ENCODE measurements at regions not wholly inside any gene's neighbourhood (a gene's known extent, or its start where the extent isn't known, plus 50 kb on each side); places are given as distances from the start of the nearest gene placed in this dataset.

DNA sequence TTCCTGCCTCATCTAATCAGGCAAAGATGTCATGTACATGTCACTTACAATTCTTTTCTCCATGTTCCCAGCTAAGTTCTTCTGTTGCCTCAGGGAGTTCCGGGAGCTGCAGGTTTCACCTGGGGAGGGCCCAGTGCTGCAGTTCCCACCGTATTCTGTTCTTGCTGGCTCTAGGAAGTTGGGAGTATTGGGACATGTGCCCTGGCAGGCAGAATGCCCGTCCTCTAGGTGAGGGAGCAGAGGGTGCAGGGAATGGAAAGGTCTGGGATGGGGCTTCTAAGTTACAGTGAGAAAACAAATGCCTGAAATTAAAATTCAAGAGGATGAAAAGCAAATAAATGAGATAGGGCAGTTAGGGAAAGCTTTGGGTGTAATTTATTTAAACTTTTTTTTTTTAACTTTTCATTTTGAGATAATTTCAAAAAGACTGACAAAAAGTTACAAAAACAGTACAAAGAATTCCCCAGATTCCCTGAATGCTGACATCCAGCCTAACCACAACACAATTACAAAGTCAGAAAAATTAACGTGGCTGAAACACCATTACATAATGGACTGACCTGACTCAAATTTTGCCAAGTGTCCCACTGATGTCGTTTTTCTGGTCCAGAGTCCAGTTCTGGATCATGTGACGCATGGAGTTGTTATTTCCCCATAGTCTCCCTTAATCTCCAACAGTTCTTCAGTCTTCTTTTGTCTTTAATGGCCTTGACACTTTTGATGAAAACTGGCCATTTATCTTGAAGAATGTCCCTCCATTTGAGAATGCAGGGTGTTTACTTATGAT, 187.2 kb upstream of the MYL2 start:
- DNase-seq: no peak

DNA sequence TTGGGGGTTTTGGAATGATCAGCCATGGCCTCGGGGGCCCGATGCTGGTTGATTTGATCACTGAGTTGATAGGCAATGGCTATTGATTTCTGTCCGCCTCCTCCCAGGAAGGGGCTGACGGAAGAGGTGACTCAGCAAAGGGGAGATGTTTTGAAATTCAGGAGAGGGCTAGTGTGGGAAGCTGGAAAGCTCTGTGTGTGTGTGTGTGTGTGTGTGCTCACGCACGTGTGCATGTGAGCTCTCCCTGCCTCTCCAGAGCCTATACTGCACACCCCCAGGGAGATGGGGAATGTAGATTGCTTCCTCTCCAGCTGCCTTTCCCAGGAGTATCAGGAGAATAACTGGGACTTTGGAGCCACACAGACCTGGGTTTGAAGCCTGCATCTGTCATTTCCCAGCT, 184.9 kb upstream of the MYL2 start:
- no peak for DNase-seq

DNA sequence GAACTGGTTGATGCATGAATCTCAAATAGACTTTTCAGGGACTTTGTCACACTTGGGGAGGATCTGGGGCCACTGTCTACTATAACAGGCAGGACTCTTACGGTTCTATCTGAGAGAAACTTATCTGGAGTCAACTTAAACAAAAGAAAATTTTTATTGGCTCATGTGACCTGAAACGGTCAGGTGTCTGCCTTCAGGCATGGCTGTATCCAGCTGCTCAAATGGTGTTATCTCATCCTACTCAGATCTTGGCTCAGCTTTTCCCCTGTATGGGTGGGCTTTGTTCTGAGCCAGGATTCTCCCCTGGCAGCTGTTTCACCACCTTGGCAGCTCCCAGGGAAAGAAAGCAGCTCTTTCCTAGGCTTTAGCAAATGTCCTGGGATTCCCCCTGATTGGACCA, 183.2 kb upstream of the MYL2 start:
- DNase-seq: no peak

DNA sequence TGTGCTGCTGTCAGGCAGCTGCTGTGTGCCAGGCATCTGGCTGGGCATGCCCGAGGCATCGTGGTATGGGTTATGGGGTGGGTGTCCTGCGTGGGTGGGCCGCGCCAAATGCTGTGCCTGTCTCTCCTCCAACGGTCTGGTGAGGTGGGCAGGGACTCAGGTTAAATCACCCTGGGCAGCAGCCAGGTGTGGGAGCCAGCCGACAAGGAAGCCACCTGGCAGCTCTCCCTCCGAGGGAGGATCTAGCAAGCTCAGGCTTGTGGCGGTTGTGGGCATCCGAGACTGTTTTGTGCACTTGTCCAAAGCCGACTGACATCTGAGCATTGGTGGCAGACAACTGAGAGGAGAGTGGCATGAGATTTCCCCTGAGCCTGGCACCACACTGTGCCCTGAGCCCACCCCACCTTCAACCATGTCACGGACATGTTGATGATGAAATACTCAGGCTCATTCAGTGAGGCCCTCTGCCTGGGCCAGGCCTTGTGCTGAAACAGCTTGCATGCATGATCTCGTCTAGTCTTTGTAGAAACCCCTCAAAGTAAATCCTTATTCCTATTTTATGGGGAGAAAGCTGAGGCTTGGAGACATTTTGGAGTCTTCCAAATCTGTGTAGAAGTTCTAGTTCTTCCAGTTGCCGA, 181.8 kb upstream of the MYL2 start:
- DNase-seq: no peak

DNA sequence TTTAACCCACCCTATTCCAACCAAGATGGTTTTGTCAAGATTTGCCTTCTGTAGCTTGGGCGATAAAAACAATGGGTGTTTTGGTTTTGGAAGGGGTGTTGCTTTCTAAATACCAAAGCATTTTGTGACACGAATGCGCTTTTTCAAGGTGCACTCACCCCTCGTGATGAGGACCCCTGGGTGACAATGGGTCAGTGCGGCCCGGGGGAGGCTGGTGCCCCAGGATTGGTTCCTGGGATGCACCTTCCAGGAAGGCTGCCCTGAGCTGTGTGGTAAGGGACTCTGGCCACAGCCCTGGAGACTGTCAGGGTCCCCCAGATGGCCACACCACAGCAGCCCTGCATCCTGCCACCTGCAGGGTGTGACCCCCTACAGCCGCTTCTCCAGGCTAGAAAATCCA, 180.6 kb upstream of the MYL2 start:
- no peak for DNase-seq

DNA sequence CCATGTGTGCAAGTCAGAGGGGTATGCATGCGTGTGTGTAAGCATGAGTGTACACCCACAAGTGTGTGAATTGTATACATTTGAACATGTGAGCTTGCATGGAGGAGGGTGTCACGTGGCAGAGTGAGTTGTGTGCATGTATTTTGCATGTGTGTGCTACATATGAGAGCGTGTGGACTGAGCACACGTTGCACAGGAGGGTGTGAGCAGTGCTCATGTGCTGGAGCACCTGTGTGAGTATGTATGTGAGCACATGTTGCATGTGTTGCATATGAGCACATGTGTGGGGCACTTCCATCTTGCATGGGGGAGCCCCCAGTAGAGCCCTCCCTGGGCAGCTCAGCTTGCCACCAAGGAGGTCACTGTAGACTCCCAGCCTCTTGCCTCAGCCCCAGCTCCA, 180.2 kb upstream of the MYL2 start:
- no peak for DNase-seq

DNA sequence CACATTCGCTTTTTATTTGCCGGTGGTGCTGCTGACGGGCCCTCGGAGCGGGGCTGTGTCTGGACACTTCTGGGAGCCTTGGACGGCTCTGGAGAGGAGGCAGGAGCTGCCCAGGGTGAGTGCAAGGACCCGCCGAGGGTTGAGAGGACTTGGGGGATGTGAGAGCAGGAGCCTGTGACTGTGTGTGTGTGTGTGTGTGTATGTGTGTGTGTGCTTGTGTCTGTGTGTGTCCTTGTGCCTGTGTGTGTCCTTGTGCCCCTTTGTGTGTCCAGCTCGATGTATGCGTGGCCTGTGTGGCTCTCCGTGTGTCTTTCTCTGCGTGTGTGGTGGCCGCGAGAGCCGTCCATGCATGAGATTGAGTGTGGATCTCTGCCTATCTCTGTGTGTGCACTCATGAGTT, 179.6 kb upstream of the MYL2 start:
- no peak for DNase-seq

DNA sequence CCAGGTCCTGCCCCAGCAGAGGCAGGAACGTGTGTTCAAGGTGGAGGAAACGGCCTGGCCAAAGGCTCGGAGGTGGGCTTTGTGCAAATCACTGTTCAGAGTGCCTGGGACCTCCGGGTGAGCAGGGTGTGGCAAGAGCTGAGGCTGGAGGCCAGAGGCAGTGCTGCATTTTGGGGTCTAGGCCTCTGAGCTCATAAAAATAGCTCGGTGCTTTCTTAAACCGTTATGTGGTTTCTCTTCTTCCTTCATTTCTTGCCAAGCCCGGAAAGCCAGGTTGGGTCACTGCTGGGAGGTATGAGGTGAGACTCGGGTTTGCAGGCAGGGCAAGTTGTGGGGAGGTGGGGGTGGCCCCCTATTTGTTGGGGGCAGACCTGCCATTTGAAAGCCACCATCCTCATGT, 178.8 kb upstream of the MYL2 start:
- DNase-seq: no peak

DNA sequence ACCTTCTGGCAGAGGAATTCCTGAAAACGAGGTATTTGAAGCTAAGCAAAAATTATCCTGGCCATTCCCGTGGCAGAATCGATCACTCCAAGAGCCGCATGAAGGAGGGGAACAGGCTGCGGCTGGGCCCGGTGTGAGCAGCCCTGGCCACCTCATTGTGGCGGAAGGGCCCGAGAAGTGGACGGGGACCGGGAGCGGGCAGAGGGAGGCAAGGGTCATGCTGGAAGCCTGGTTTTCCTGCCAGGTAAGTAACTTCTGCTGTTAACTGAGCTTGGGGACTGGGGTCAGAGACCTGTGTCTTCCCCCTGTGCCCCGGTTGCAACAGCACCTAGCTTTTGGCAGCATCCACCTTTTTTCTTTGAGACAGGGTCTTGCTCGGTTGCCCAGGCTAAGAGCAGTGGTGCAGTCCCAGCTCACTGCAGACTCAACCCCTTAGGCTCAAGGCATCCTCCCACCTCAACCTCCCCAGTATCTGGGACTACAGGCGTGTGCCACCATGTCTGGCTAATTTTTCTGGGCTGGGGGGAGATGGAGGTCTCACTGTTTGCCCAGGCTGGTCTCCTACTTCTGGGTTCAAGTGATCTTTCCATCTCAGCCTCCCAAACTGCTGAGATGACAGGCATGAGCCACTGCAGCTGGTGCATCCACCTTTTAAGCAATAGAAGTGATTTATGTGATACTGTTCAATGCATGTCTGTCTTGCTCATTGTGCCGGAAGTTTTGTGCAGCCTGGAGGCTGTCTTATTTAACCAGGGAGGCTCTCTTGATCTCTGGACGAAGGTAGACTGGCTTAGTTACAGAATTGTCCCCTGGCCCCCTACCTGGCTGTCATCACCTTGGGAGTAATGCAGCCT, 174.0 kb upstream of the MYL2 start:
- DNase-seq: no peak

DNA sequence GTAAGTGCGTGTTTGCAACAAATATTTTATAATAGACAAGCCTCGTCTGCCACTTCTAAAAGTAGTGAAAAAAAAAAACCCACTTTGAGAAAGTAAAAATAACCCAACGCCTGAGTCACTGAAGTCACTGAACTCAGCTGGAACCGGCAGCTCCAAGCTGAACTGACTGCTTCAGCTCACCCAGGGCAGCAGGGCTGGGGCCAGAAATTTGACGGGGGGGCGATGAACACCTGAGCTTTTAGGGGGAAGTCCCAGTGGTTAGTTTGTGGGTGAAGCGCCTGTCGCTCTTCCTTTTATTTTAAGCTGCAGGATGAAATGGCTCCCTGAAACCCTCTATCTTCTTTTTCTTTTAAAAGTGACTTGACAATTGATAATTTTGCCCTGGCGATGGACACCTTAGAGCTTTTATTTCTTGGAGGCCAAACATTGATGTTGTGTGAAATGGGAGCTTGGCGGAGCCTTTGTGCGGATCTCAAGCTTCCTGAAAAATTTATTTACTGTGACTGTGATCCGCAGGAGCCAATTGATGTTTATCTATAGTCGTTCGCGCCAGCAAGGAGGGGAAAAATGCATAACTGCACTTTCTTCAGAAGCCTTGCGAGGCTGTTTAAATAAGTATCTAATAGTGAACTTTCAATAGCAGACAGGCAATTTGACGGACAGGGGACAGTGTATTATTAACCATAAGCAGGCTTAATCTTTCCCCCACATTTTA, 173.2 kb upstream of the MYL2 start:
- DNase-seq: no peak

DNA sequence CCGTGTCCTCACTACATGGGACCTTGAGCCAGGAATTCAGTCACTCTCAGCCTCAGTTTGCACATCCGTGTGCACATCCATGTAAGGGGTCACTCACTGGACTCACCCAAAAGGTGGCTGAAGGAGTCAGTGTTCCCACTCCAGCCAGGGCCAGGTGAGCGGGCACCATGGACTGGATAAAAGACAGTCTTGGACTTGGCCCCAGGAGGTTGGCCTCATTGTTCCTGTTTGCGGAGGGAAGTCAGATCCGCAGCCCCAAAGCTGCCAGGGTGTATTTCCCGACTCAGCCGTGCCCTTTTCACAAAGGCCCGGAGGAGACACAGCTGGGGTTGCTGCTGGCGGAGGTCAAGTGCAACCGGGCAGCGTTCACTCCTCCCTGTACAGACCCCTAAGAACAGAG, 170.7 kb upstream of the MYL2 start:
- no peak for DNase-seq

DNA sequence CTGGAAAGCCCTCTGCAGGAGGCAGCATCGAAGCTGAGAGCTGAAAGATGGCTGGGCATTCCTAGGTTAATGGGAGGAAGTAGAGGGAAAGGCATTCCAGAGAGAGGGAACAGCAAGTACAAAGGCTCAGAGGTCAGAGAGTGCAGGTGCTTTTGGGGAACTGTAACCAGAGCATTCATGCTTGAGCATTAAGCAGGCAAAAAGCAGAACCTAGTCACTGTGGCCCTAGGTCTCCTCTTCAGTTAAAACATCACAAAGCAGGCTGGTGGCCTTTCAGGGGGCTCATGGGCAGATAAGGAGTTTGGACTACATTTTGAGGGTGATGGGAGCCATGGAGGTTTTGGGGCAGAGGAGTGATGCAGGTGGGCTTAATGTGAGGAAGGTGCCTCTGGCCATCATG, 169.2 kb upstream of the MYL2 start:
- no peak for DNase-seq

DNA sequence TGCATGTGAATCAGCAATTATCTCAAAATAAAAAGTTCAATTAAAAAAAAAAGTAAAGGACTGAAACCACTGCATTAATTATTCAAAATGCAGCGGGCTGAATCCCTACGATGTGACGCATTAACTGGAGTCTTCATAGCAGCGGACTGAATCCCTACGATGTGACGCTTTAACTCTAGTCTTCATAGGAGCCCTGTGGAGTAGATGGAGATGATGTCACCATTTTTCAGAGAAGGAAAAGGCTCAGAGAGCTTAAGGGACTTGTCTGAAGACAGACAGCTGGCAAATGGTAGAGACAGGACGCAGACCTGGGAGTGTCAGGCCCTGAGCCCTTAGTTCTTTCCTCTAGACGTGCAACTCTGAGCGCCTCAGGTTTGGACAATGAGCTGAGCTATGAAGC, 168.0 kb upstream of the MYL2 start:
- no peak for DNase-seq

DNA sequence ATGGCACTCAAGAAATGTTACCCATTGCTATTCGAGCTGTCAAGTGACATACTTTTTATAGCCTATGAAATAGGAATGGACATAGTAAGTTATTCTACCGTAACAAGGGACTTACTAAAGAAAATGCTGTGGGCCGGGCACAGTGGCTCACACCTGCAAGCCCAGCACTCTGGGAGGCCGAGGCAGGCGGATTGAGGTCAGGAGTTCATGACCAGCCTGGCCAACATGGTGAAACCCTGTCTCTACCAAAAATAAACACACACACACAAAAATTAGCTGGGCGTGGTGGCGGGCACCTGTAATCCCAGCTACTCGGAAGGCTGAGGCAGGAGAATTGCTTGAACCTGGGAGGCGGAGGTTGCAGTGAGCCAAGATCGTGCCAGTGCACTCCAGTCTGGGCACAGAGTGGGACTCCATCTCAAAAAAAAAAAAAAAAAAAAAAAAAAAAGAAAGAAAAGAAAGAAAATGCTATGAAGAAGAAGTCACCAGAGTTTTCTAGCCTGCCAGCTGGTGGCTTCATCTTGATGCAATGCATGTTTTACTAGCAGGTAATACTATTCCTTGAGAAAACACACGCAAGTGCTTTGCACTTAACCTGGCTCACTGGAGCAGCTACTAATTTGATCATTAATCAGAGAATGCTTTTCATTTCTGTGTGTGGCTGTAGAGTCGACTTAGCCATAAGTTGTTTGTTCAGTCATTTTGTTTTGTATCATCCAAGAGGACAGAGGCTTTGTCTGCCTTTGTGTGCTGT, 166.7 kb upstream of the MYL2 start:
- no peak for DNase-seq

DNA sequence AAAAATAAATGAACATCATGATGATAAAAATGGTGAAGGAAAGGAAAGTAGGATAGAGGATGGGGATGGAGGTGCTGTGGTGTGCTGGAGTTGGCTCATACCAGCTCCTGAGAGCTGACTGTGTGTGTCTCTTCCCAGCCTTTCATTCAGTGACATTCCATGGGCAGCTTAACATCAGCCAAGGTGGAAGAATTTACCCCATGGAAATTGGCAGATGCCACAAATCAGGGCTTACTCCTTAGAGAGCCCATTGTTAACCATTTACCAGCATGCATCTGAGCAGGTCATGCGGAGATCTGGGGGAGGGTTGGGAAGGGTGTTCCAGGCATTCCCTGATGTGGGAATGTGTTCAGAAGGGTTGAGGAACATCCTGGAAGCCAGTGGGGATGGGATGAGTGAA, 164.7 kb upstream of the MYL2 start:
- DNase-seq: no peak

DNA sequence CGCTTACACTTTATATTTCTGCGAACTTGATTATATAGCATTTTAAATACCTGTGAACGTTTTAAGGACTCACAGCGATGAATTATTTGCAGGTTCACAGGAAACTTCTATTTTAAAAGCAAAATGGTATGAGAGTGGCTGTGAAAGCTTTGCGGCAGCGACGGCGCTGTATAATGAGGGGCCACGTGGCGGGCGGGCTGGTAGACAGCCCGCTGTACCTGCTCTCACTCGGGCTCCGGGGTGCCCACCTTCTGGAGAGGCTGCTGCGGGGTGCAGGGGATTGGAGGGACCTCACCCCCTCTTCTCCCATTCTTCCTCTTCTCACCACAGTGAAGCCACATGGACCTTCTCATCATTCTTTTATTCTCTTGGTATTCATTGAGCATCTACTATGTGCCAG, 164.2 kb upstream of the MYL2 start:
- DNase-seq: no peak

DNA sequence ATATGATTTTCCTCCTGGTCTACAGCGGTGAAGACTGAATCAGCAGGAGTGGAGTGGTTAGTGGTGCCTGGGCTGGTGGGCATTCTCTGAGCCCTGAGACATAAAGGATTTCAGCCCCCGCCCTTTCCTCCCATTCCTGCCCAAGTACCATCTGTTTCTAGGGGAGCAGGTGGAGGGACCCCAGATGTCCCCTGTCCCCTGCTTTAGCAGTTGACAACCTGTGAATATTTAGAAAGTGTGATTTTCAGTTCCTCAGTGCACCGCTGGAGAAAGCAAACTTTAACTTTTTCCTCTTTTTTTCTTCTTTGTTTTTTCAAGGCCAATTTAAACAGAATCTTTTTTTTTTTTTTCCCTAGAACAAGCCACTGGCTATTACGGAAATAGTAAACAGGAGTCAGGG, 163.8 kb upstream of the MYL2 start:
- no peak for DNase-seq

DNA sequence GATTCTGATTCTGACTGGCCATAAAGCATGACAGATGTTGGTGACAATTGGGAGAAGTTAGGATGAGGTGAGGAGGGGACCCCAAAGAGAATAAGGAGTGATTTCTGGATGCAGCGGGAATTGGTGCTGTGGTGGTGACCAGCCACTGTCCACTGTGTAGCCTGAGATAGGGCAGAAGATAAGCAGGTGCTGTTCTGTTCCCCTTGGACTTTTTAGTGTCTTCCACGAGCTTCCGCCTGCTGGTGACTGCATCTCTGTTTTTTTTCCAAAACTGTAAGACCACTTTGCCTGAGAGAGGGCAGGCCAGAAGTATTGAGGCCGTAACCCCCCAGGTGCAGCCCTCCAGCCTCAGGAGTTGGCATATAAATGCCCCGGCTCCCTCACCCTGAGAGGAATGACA, 161.2 kb upstream of the MYL2 start:
- DNase-seq: no peak

DNA sequence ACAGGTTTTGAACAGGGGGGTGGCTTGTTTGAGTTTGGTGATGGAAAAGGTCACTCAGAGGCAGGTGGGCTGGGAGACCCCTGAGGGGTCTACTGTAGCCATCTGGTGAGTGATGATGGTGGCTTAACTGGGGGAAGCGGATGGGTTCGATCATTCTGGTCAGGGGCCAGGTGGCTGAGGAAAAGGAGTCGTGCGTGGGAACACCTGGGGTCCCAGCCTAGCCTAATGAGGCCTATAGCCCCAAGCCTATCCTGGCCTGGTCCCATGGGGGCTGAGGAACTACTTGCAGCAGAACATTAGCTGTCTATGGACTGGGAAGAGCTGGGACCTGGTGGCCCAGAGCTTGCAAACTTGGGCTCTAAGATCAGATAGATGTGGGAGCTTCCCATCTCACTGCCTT, 158.4 kb upstream of the MYL2 start:
- DNase-seq: no peak

DNA sequence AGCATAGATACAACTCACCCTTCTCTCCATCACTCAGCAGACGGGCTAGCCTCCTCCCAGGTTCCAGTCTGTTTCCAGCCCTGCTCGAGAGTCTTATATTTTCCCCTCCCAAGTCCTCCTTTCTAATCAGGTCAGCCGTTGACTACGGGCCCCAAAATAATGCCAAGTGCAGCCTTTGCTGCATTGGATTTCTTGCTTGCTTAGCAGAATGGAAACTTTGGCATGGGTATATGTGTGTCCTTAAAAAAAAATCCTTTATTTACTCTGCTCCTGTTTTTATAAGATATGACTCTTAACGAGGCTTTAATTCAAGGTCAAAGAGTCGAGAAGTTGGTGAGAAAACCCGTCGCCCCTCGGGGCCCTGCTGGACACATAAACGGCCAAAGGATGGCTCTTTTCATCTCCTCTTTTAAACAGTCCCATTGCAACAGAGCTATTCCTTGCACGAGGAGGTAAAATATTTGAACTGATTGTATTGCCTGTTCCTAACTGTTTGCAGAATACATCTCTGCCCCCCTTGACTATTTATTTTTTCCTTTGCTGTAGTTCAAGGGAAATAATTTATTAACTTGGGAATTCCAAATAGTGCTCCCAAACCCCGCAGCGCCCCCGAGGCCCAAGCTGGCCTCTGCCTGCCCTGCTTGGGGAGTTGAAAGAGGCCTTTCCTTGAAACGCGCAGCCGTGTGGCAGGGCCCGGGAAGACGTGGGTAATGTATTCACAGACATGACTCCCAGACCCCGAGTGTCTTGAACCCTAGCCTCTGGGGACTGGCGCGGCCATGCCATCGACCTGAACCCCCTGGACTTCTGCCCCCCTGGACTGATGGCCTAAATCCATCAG, 156.5 kb upstream of the MYL2 start:
- no peak for DNase-seq

DNA sequence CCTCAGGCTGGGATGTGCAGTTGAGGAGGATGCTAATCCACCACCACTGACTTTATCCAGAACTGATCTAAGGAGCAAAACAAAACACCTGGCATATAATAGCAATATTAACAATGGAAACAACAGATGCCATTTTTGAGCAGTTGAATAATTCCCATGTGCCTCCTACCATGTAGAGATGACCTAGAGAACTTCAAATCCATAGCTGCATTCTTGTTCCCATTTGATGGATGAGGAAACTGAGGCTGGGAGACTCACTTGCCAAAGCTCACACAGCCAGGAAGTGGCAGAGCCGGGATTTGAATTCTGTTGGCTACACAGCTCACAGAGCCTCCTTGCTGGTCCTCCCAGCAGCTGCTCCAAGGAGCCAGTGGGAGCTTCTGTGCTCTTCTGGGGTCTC, 155.8 kb upstream of the MYL2 start:
- no peak for DNase-seq

DNA sequence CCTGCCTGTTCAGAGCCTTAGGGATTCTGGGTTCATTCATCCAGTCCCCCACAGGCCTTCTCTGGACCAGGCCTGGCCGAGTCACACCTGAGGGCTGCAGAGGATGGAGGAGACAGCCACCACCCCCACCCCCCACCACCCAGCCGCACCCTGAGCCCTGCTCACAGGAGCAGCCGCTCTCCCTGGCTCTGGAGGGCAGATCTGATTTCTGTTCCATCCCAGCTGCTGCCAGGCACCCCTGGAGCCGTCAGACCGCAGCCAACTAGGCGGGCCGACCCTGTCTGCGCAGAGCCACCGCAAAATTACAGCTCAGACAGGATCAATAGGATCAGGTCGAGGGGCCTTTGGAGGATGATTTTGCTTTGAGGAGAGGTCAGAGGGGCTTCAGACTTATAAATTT, 154.6 kb upstream of the MYL2 start:
- DNase-seq: no peak

Measured in dermis blood vessel endothelial cell (primary cell).